PC-9 (cell line): ENCODE measurements at regions not wholly inside any gene's neighbourhood (a gene's known extent, or its start where the extent isn't known, plus 50 kb on each side); places are given as distances from the start of the nearest gene placed in this dataset.

Experiments
- EZH2 ChIP-seq: fragments of 200-600 bp; sonication (generic); IDR thresholded peaks from 2 replicates; pipeline ENCODE4 v1.8.0; 2017; ENCODE audit warnings: antibody characterized with exemption, low read depth
- TF ChIP-seq, protein P1 (sequence below): fragments of 200-600 bp; sonication (generic); conservative IDR thresholded peaks from 2 replicates; pipeline ENCODE4 v1.6.1; 2017; ENCODE audit warnings: mixed run types, antibody characterized with exemption, mild to moderate bottlenecking, moderate library complexity

DNA sequence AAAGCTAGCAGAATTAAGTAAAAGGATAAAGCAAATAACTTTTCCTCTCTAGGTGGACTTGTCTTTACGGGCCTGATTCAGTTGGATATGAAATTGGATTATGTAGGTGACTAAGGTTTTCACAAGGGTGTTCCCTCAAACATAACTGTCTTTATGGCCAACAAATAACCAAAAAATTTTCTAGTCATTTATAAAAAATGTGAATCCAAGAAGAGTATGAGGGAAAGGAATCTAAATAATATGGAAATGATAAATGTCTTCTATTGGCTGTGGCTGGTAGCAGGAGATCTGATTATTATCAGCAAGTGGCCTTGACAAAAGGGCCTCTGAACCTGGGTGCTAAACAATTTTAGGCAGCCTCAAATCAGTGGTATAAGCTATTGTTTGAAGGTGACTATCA lies 594.0 kb upstream of the UBE2E2 start:
- TF ChIP-seq, protein P1, sequence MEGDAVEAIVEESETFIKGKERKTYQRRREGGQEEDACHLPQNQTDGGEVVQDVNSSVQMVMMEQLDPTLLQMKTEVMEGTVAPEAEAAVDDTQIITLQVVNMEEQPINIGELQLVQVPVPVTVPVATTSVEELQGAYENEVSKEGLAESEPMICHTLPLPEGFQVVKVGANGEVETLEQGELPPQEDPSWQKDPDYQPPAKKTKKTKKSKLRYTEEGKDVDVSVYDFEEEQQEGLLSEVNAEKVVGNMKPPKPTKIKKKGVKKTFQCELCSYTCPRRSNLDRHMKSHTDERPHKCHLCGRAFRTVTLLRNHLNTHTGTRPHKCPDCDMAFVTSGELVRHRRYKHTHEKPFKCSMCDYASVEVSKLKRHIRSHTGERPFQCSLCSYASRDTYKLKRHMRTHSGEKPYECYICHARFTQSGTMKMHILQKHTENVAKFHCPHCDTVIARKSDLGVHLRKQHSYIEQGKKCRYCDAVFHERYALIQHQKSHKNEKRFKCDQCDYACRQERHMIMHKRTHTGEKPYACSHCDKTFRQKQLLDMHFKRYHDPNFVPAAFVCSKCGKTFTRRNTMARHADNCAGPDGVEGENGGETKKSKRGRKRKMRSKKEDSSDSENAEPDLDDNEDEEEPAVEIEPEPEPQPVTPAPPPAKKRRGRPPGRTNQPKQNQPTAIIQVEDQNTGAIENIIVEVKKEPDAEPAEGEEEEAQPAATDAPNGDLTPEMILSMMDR: no peak
- TF ChIP-seq EZH2: no peak
